H1 (cell line): ENCODE measurements at regions not wholly inside any gene's neighbourhood (a gene's known extent, or its start where the extent isn't known, plus 50 kb on each side); places are given as distances from the start of the nearest gene placed in this dataset.

Source experiments
- CTCF ChIA-PET: fragments of 300-600 bp; sonication (Branson Sonifier 250); formaldehyde crosslinking; loops from one replicate; lab custom pipeline; 2021; ENCODE audit not compliant: partially characterized antibody; lab: Charles Lee
- POLR2A ChIA-PET: fragments of 300-600 bp; sonication (Branson Sonifier 250); formaldehyde crosslinking; loops from one replicate; lab custom pipeline; 2021; ENCODE audit warnings: inconsistent platforms; ENCODE audit not compliant: partially characterized antibody; lab: Charles Lee
- DNase-seq, 2 experiments: peaks; one replicate each; pipeline versions ENCODE4 v3.0.0 to v3.0.0-alpha.2; 2010 to 2022; ENCODE audit warnings: low spot score in 2 of 2, low read depth in 1 of 2, mixed read lengths in 1 of 2
- FAIRE-seq: peaks from 2 replicates; lab custom pipeline; 2011; peaks lifted over from hg19 to GRCh38; lab: Jason Lieb, UNC
- H2AFZ ChIP-seq: 2 replicates; pipeline ENCODE4 v1.8.1; 2012; ENCODE audit warnings: low read length, inconsistent platforms
- H2AK5ac ChIP-seq: 2 replicates; pipeline ENCODE4 v1.6.1; 2013; ENCODE audit warnings: low read depth, low read length
- H2BK120ac ChIP-seq: replicated peaks from 2 replicates; pipeline ENCODE3; 2013; ENCODE audit warnings: low read depth, low read length, inconsistent platforms
- H2BK12ac ChIP-seq: 2 replicates; pipeline ENCODE4 v1.6.1; 2013; ENCODE audit warnings: low read depth, low read length
- H2BK15ac ChIP-seq: 2 replicates; pipeline ENCODE4 v1.6.1; 2013; ENCODE audit warnings: low read length
- H2BK20ac ChIP-seq: 2 replicates; pipeline ENCODE4 v1.6.1; 2013; ENCODE audit warnings: low read length
- H2BK5ac ChIP-seq: 2 replicates; pipeline ENCODE4 v1.6.1; 2013; ENCODE audit warnings: low read depth, low read length
- H3K14ac ChIP-seq: 2 replicates; pipeline ENCODE4 v1.6.1; 2013; ENCODE audit warnings: inconsistent platforms; ENCODE audit not compliant: insufficient read length
- H3K18ac ChIP-seq: 2 replicates; pipeline ENCODE4 v1.6.1; 2013; ENCODE audit warnings: low read length; ENCODE audit errors: extremely low read depth
- H3K23ac ChIP-seq: 2 replicates; pipeline ENCODE4 v1.6.1; 2013; ENCODE audit warnings: inconsistent platforms; ENCODE audit not compliant: insufficient read length
- H3K23me2 ChIP-seq: 2 replicates; pipeline ENCODE4 v1.6.1; 2013; ENCODE audit warnings: low read depth, low read length
- H3K27ac ChIP-seq: 2 replicates; pipeline ENCODE4 v1.6.1; 2011; ENCODE audit warnings: low read depth, low read length, inconsistent platforms
- H3K27me3 ChIP-seq, 4 experiments: replicated peaks in 1 of 4; 1 replicate in 1 of 4; 2 replicates in 3 of 4; pipeline versions ENCODE4 v1.6.1 to v1.8.1; 2011 to 2013; ENCODE audit warnings: low read length in 3 of 4, mild to moderate bottlenecking in 3 of 4, inconsistent platforms in 2 of 4, mixed read lengths in 2 of 4, moderate library complexity in 1 of 4; ENCODE audit not compliant: control insufficient read depth in 3 of 4, insufficient read depth in 3 of 4; ENCODE audit errors: extremely low read depth in 1 of 4
- H3K36me3 ChIP-seq, 4 experiments: 2 replicates each; pipeline versions ENCODE4 v1.6.1 to v1.8.1; 2011 to 2013; ENCODE audit warnings: mild to moderate bottlenecking in 4 of 4, low read length in 3 of 4, moderate library complexity in 2 of 4, control low read depth in 1 of 4, inconsistent platforms in 1 of 4; ENCODE audit not compliant: insufficient read depth in 4 of 4, control insufficient read depth in 2 of 4
- H3K4ac ChIP-seq: replicated peaks from 2 replicates; pipeline ENCODE3; 2013; ENCODE audit warnings: low read length, low read depth, mixed read lengths, inconsistent platforms; ENCODE audit not compliant: insufficient read length
- H3K4me1 ChIP-seq, 4 experiments: replicated peaks in 1 of 4; 1 replicate in 1 of 4; 2 replicates in 3 of 4; pipeline versions ENCODE4 v1.6.1 to v1.8.1; 2011 to 2013; ENCODE audit warnings: low read length in 3 of 4, inconsistent platforms in 2 of 4, mixed read lengths in 1 of 4; ENCODE audit not compliant: insufficient read depth in 4 of 4, control insufficient read depth in 3 of 4
- H3K4me2 ChIP-seq, 2 experiments: 2 replicates each; pipeline versions ENCODE4 v1.6.1 to v1.8.1; 2011 to 2013; ENCODE audit warnings: low read depth in 2 of 2, low read length in 2 of 2, control low read depth in 1 of 2, inconsistent platforms in 1 of 2, mild to moderate bottlenecking in 1 of 2; ENCODE audit not compliant: insufficient read depth in 1 of 2
- H3K4me3 ChIP-seq, 4 experiments: fragments of 200-600, 300-600 bp in 1 of 4; sonication (generic), shearing (Covaris generic), sonication (Bioruptor Twin) in 1 of 4; 2 replicates each; pipeline versions ENCODE4 v1.5.1 to v1.8.1; 2011 to 2016; ENCODE audit warnings: low read length in 4 of 4, low read depth in 3 of 4, control low read depth in 2 of 4, inconsistent platforms in 2 of 4, mild to moderate bottlenecking in 2 of 4, mixed read lengths in 1 of 4, moderate library complexity in 1 of 4; ENCODE audit not compliant: insufficient read depth in 2 of 4; ENCODE audit errors: extremely low read depth in 1 of 4
- H3K56ac ChIP-seq: replicated peaks from 2 replicates; pipeline ENCODE3; 2013; ENCODE audit warnings: low read depth, mild to moderate bottlenecking, mixed read lengths, low read length, inconsistent platforms; ENCODE audit not compliant: insufficient read length
- H3K79me1 ChIP-seq: 2 replicates; pipeline ENCODE4 v1.6.1; 2013; ENCODE audit warnings: low read depth, low read length, control low read depth
- H3K79me2 ChIP-seq, 2 experiments: 2 replicates each; pipeline versions ENCODE4 v1.6.1 to v1.8.1; 2012 to 2013; ENCODE audit warnings: low read length in 2 of 2, mild to moderate bottlenecking in 2 of 2, inconsistent platforms in 1 of 2; ENCODE audit not compliant: insufficient read depth in 2 of 2, control insufficient read depth in 1 of 2
- H3K9ac ChIP-seq, 4 experiments: replicated peaks in 1 of 4; 1 replicate in 1 of 4; 2 replicates in 3 of 4; pipeline versions ENCODE4 v1.6.1 to v1.8.1; 2011 to 2013; ENCODE audit warnings: low read depth in 3 of 4, low read length in 3 of 4, control low read depth in 2 of 4, mild to moderate bottlenecking in 2 of 4, moderate library complexity in 2 of 4, inconsistent platforms in 1 of 4; ENCODE audit errors: extremely low read depth in 1 of 4
- H3K9me3 ChIP-seq, 2 experiments: 2 replicates each; pipeline versions ENCODE4 v1.6.1 to v1.8.1; 2012 to 2013; ENCODE audit warnings: mild to moderate bottlenecking in 2 of 2, moderate library complexity in 2 of 2, control low read depth in 1 of 2, inconsistent platforms in 1 of 2, low read depth in 1 of 2, low read length in 1 of 2, mixed read lengths in 1 of 2; ENCODE audit not compliant: insufficient read depth in 2 of 2
- H4K20me1 ChIP-seq, 2 experiments: replicated peaks in 1 of 2; 2 replicates each; pipeline versions ENCODE3 to v1.8.1; 2011 to 2013; ENCODE audit warnings: inconsistent platforms in 2 of 2, low read length in 2 of 2, mild to moderate bottlenecking in 1 of 2; ENCODE audit not compliant: insufficient read depth in 2 of 2, control insufficient read depth in 1 of 2
- H4K5ac ChIP-seq: 2 replicates; pipeline ENCODE4 v1.6.1; 2013; ENCODE audit warnings: low read length, low read depth, mixed read lengths, inconsistent platforms; ENCODE audit not compliant: insufficient read length
- H4K8ac ChIP-seq: 2 replicates; pipeline ENCODE4 v1.8.0; 2013; ENCODE audit warnings: mild to moderate bottlenecking, moderate library complexity, low read length, inconsistent platforms; ENCODE audit not compliant: insufficient read depth; ENCODE audit errors: extremely low read depth
- H4K91ac ChIP-seq: replicated peaks from 2 replicates; pipeline ENCODE3; 2013; ENCODE audit warnings: low read length, mixed read lengths, inconsistent platforms; ENCODE audit not compliant: insufficient read length
- EGR1 ChIP-seq: IDR thresholded peaks from 2 replicates; pipeline ENCODE4 v1.6.1; 2011; ENCODE audit warnings: low read depth, low read length, borderline replicate concordance
- KDM1A ChIP-seq: fragments of 200-600, 300-600 bp; sonication (generic); IDR thresholded peaks from 2 replicates; pipeline ENCODE4 v1.7.1; 2016; ENCODE audit warnings: mild to moderate bottlenecking, low read length, borderline replicate concordance
- RAD21 ChIP-seq, 2 experiments: IDR thresholded peaks in 1 of 2; conservative IDR thresholded peaks in 1 of 2; 2 replicates each; pipeline ENCODE4 v1.6.1; 2011; ENCODE audit warnings: low read depth in 2 of 2, low read length in 2 of 2, improper control_type of control experiment in 1 of 2, inconsistent platforms in 1 of 2, mild to moderate bottlenecking in 1 of 2, moderate library complexity in 1 of 2
- SIRT6 ChIP-seq: IDR thresholded peaks from one replicate; pipeline ENCODE4 v1.7.1; 2012; ENCODE audit warnings: low read length, inconsistent platforms
- SP2 ChIP-seq: IDR thresholded peaks from 2 replicates; pipeline ENCODE4 v1.6.1; 2012; ENCODE audit warnings: mild to moderate bottlenecking, low read length, inconsistent platforms
- WGBS, 2 experiments: shearing (Covaris generic) in 1 of 2; methylation state at CpG; one replicate each; pipeline versions ENCODE4 v1.1.6 to v1.1.7; 2013 to 2015; ENCODE audit warnings: low lambda C conversion rate in 2 of 2, mixed read lengths in 2 of 2, inconsistent platforms in 1 of 2, low coverage in 1 of 2, missing lambda C conversion rate in 1 of 2; ENCODE audit not compliant: insufficient replicate concordance in 2 of 2, insufficient coverage in 1 of 2, insufficient read length in 1 of 2; ENCODE audit errors: extremely low coverage in 1 of 2, missing lambda C conversion rate in 1 of 2; 5-methylcytosine and 5-hydroxymethylcytosine counted together
- TF ChIP-seq, protein P1 (sequence below), 3 experiments: IDR thresholded peaks; 1 replicate in 2 of 3; 2 replicates in 1 of 3; pipeline versions ENCODE4 v1.5.1 to v1.6.1; 2011; ENCODE audit warnings: low read length in 3 of 3, mild to moderate bottlenecking in 3 of 3, inconsistent platforms in 2 of 3, low read depth in 1 of 3, moderate library complexity in 1 of 3; ENCODE audit not compliant: insufficient read depth in 1 of 3; ENCODE audit errors: control extremely low read depth in 1 of 3

DNA sequence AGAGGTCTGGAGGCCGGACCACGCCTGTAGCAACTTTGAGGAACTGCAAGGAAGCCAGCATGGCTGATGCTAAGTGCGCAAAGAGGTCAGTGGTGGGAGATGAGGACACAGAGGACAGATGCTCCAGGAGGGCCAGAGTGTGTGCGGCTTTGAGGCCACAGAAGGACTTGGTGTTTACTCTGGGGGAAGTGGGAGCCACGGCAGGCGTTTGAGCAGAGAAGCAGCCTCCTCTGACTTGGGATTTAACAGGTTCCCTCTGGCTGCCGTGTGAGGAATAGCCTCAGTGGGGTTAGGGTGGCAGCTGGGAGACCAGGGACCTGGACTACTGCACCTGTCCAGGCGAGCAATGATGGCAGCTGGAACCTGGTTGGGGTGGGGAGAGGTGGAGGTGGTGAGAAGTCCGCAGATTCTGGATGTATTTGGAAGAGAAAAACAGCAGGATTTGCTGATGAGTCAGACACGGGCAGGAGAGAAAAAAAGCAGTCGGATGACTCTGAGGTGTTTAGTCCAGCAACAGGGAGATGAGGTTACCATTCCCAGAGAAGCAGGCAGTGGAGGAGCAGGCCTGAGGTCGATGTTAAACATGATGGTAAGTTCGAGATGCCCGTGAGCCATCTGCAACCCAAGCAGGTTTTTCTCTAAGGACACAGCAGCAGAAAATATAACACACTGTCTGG lies 143.5 kb downstream of the SCARB1 start:
- Histone ChIP-seq H3K56ac (no peak overlapping the region), H3K27me3 (no peaks in the 10 kb centered on the region), H2BK5ac (no peak overlapping the region), H4K91ac (no peak overlapping the region), H3K9ac (no peak overlapping the region), H3K4ac (no peak overlapping the region), H2AFZ (no peak overlapping the region), H4K5ac (no peak overlapping the region), H3K4me1 (peaks cover 0 to 3% (median 2%) of the 10 kb centered on the region in 4 experiments; a peak in 4 of 7 replicates), H3K18ac (no peak overlapping the region), H2BK15ac (no peak overlapping the region), H3K79me2 (no peaks in the 10 kb centered on the region), H3K4me3 (no peak overlapping the region), H2AK5ac (no peak overlapping the region), H2BK20ac (0 out of 2 replicates have a peak overlapping the region, but pooled peaks have one; percentile 80), H3K36me3 (no peaks in the 10 kb centered on the region), H3K27ac (no peak overlapping the region), H4K20me1 (peaks cover 0 to 2% of the 10 kb centered on the region in 2 experiments), H2BK120ac (no peak overlapping the region), H3K4me2 (no peak overlapping the region), H3K14ac (no peak overlapping the region)
- WGBS, 2 experiments = 80% methylated on average over 14 of the region's 14 CpGs; no CpG with 5 or more reads in 1 of the 2 experiments
- no peak for DNase-seq
- ChIA-PET CTCF (interaction anchor here (0.6 to 2.5 kb wide), 11 partner anchors 10 to 499 kb away, joined by 3 to 13 read pairs (median 3); no protein-coding TSS in a partner anchor), POLR2A (interaction anchor here (0.8 to 1.1 kb wide), 3 partner anchors 12 to 88 kb away, joined by 3 to 5 read pairs (median 3); no protein-coding TSS in a partner anchor)
- FAIRE-seq = no peak
- TF ChIP-seq SIRT6 (no peak), EGR1 (no peak), KDM1A (peak; percentile 86; the same call in 1 of the 2 replicates), RAD21 (IDR thresholded peaks at IDR 0.05 in 1 of 2, conservative IDR thresholded peaks at IDR 0.05 in 1 of 2; ENCODE audit: low read depth in 2 of 2, low read length in 2 of 2) (peak in 1 of 2 experiments; percentile 20; a peak in 2 of 4 replicates), SP2 (no peak)
- TF ChIP-seq, protein P1, sequence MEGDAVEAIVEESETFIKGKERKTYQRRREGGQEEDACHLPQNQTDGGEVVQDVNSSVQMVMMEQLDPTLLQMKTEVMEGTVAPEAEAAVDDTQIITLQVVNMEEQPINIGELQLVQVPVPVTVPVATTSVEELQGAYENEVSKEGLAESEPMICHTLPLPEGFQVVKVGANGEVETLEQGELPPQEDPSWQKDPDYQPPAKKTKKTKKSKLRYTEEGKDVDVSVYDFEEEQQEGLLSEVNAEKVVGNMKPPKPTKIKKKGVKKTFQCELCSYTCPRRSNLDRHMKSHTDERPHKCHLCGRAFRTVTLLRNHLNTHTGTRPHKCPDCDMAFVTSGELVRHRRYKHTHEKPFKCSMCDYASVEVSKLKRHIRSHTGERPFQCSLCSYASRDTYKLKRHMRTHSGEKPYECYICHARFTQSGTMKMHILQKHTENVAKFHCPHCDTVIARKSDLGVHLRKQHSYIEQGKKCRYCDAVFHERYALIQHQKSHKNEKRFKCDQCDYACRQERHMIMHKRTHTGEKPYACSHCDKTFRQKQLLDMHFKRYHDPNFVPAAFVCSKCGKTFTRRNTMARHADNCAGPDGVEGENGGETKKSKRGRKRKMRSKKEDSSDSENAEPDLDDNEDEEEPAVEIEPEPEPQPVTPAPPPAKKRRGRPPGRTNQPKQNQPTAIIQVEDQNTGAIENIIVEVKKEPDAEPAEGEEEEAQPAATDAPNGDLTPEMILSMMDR (IDR thresholded peaks at IDR 0.05; ENCODE audit: control extremely low read depth in 1 of 3, insufficient read depth in 1 of 3, low read depth in 1 of 3, low read length in 3 of 3) = peak in 2 of 3 experiments; percentile 13 to 26; a peak in 2 of 4 replicates
- TF ChIP-seq, all 59 proteins: peak for 3
- no peak overlapping the region for H4K8ac ChIP-seq
- H3K23ac ChIP-seq = no peak overlapping the region
- H3K23me2 ChIP-seq = no peaks in the 10 kb centered on the region
- H3K79me1 ChIP-seq = no peaks in the 10 kb centered on the region
- no peak overlapping the region for H2BK12ac ChIP-seq
- no peaks in the 10 kb centered on the region; a peak in 1 of 4 replicates for H3K9me3 ChIP-seq
